ENCODE measurements at regions not wholly inside any gene's neighbourhood (a gene's known extent, or its start where the extent isn't known, plus 50 kb on each side); places are given as distances from the start of the nearest gene placed in this dataset.

GRCh38 chr9:88726803-88727202, 191.8 kb downstream of the NXNL2 start:
- no peak for TF ChIP-seq CTCF (IDR thresholded peaks at IDR 0.05; ENCODE audit: borderline replicate concordance, insufficient read depth, low read depth, low read length)
- no peak overlapping the region for H3K4me3 ChIP-seq (ENCODE audit: low read depth, low read length)

- TF ChIP-seq CTCF (IDR thresholded peaks at IDR 0.05; ENCODE audit: borderline replicate concordance, insufficient read depth, low read depth, low read length): no peak
- no peak overlapping the region for H3K4me3 ChIP-seq (ENCODE audit: low read depth, low read length)
Measured at GRCh38 chr9:88730780-88731179, 195.8 kb downstream of the NXNL2 start.

- no peak for TF ChIP-seq CTCF (IDR thresholded peaks at IDR 0.05; ENCODE audit: borderline replicate concordance, insufficient read depth, low read depth, low read length)
- no peak overlapping the region for H3K4me3 ChIP-seq (ENCODE audit: low read depth, low read length)
Measured at GRCh38 chr9:88732128-88732527, 197.2 kb downstream of the NXNL2 start.

GRCh38 chr9:88733651-88734421, 198.9 kb downstream of the NXNL2 start:
- H3K4me3 ChIP-seq (ENCODE audit: low read depth, low read length): no peak overlapping the region
- no peak for TF ChIP-seq CTCF (IDR thresholded peaks at IDR 0.05; ENCODE audit: borderline replicate concordance, insufficient read depth, low read depth, low read length)

GRCh38 chr9:88734527-88734926, 199.5 kb downstream of the NXNL2 start:
- H3K4me3 ChIP-seq (ENCODE audit: low read depth, low read length): no peak overlapping the region
- TF ChIP-seq CTCF (IDR thresholded peaks at IDR 0.05; ENCODE audit: borderline replicate concordance, insufficient read depth, low read depth, low read length): no peak

- TF ChIP-seq CTCF (IDR thresholded peaks at IDR 0.05; ENCODE audit: borderline replicate concordance, insufficient read depth, low read depth, low read length): no peak
- H3K4me3 ChIP-seq (ENCODE audit: low read depth, low read length): no peak overlapping the region
Measured at GRCh38 chr9:88736136-88736637, 201.2 kb downstream of the NXNL2 start.

GRCh38 chr9:88737031-88737430, 202.1 kb downstream of the NXNL2 start:
- no peak overlapping the region for H3K4me3 ChIP-seq (ENCODE audit: low read depth, low read length)
- no peak for TF ChIP-seq CTCF (IDR thresholded peaks at IDR 0.05; ENCODE audit: borderline replicate concordance, insufficient read depth, low read depth, low read length)
